Stimulated activated CD4-positive, alpha-beta T cell treated with anti-CD3 and anti-CD28 coated beads, TNF-alpha, amount 100 ng/mL, for 48 hours (primary cell): ENCODE measurements at regions not wholly inside any gene's neighbourhood (a gene's known extent, or its start where the extent isn't known, plus 50 kb on each side); places are given as distances from the start of the nearest gene placed in this dataset.

Experiments used
- DNase-seq, 3 donors: peaks; one replicate each; pipeline ENCODE4 v3.0.0-alpha.2; 2020; ENCODE audit warnings: low read depth in 3 of 3

- DNase-seq, result no peak
Measured at GRCh38 chr2:34110392-34110791, 511.3 kb upstream of the FAM98A start.

DNA sequence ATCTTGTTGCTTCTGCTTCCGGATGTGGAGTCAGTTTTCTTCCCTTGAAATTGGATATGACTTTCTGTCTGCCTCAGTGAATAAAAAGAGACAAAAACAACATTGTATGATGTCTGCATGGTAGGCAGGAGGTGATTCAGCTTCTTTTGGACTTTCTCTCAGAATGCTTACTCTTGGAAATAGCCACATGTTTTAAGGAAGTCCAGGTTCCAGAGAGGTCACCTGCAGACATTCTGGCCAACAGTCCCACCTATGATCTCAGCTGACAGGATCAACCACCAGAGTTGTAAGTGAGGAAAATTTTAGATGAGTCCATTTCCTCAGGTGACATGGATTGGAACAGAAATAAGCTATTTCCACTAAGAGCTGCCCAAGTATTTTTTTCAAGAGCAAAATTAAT, 508.7 kb upstream of the FAM98A start:
- no peak for DNase-seq

DNA sequence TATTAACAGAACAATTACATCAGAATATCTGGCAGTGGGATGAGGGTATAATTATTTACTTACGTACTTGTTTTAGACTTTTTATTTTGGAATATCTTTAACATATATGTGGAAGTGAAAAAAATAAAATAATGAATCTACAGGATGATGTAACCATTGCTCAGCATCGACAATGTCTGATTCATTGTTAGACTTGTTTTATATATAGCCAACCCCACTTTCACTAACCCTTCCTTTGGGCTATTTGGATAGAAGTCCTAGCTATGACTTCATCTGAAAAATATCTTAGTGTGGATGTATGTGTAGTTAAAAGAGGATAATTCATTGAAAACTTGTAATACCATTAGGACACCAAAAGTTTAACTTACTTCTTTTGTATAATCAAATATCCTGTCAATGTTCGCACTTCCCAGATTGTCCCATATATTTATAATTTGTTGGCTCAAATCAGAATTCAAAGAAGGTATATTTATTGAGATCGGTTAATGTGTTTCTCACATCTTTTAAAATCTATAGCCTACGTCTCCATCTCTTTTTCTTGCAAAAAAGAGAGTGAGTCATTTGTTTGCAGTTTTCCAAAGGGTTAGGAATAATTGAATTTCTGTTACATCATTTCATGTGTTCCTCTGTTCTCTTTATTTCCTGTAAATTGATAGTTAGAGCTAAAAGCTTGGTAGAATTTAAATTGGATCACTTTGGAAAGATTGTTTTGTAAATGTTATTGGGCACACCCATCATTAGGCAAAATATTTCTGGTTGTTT, 506.1 kb upstream of the FAM98A start:
- no peak for DNase-seq

DNA sequence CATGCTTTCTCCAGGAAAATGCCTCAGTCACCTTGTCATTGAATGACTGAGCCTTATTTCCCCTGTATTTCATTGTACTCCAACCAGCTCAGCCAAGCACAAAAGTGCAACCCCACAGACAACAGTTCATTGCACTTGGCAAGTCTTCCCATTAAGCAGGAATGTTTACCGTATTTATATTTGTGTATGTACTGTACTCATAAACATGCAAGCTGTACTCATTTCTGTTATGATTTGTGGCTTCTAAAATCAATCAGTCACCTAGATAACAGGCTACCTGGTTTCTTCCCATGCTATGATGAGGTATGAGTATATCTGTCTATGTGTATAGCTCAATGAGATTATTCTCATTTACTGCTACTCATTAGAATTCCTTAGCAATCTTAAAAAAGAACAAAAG, 505.5 kb upstream of the FAM98A start:
- no peak for DNase-seq

DNA sequence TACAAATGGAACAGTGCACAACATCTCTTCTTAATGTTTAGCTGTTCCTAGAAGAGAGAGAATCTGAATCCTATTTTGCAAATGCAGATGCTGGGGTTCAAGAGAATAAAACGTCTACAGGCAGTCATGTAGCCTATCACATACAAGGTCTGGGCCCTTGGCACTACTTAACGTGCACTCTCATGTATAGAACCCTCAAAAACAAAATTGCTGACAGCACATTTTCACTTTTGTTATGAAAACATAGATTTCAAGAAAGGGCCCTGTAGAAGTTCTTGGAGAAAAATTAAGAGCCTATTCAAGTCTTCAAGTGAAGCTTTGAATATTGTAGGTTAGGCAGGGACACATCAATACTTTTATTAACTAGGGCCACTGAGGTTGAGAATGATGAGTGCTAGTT, 504.3 kb upstream of the FAM98A start:
- DNase-seq, result no peak

DNA sequence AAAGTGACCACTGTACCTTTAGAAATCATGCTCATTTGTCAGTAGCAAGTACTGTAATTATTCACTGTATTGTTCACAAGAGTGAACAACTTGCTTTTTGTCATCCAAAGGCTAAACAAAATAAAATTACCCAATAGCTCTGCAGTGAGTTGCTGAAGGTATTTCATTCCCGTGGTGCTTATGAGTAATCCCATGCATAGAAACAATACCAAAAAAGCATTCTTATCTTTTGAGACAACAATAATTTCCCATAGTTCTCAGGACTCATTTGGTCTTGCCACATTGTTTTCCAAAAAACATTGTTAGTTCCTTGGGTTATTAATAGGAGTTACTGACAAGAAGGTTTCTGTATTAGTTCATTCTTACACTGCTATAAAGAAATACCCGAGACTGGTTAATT, 503.2 kb upstream of the FAM98A start:
- no peak for DNase-seq

DNA sequence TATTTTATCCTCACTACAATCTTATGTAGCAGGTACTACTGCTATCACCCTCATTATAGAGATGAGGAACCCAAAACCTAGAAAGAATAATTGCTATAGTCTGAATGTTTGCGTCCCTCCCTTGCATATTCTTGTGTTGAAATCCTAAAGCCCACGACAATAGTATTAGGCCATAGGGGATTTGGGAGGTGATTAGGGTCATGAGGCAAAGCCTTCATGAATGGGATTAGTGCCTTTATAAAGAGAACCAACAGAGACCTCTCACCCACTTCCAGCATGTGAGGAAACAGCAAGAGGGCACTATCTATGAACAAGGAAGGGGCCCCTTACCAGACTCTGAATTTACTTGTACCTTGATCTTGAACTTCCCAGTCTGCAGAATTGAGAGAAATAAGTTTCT, 500.3 kb upstream of the FAM98A start:
- DNase-seq, result no peak

DNA sequence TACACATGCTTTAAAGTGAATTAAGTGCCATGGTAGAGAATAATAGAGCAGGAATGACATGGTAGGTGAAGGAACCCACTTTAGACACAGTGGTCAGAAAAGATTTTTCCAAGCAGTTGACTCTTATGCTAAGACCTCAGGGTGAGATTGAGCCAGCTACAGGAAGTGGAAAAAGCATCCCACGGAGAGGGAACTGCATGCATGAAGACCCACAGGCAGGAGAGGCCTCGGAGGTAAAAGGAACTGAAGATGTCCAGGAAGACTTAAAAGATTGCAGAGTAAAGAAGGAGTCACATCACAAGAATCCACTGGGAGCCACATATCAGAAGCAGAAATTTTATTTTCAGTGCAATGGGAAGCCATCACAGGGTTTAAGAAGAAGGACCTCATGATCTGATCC, 499.2 kb upstream of the FAM98A start:
- no peak for DNase-seq

- DNase-seq, result peak; percentile 0 to 32 (median 30)
Measured at GRCh38 chr2:34096562-34097171, 497.6 kb upstream of the FAM98A start.

DNA sequence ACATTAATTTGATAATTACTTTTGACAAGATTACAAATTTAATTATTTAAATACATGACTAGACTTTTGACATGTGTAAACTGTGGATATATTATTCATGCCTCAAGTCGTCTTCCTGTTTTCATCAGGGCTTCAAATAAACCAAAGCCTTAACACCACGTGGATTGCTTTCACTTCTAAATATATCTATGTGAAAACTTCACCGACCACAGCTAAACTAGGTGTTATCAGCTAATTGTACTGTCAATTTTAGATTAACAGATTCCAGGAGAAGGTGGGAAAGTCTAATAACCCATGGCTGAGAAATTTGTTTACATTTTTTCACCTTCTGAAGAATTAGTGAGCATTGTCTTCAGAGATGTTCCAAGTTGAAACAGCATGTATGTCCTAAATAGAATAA, 494.7 kb upstream of the FAM98A start:
- no peak for DNase-seq

DNA sequence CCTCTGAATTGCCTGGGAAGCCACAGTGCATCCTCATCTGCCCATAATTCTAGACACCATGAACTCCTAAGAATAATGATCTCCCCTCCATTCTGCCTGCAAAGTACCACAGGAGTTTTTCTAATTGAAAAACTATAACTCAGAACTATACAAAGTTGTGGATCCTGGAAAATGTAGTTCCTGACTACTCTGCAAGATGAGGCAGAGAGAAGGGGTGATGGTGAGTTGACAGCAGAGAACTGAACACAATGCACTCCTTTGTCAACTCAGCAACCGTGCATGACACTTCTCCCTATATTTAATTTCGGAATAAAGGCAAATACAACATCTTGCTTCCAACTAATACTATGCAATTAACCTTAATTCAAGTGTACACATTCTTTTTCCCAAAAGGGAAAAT, 471.1 kb upstream of the FAM98A start:
- no peak for DNase-seq

DNA sequence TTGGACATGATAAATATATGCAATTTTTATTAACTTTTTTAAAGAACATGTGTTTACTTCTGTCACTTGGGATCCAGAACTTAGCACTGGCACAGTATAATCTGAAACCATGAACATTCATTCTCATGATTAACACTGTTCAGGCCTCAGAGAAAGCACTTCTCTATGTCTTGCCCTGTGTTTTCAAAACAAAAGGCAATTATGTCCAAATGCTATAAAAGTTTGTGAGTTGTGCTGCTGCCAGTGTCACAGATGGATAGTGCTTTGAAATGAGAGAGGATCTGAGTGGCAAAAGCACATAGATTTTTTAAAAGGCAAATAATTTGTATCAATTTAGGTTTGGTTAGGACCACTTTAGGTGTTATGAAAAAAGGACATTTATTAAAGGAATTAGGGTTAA, 470.5 kb upstream of the FAM98A start:
- no peak for DNase-seq

DNA sequence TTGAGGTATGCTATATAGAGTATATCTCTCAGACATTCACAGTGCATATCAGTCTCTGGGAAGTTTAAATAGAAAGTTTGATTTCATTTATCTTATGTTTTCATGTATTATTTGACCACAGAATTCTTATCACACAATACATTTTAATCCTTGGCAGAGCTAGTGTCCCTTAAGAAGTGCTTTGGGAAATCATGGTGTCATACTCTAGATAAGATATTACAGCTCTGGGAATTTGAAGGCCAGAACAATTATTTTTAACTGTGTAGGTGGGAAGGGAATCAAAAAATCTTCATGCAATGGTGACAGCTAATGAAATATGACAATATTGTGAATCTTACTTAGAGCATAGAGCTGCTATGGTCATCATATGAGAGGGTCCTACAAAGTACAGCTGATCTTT, 451.3 kb upstream of the FAM98A start:
- DNase-seq, result no peak

DNA sequence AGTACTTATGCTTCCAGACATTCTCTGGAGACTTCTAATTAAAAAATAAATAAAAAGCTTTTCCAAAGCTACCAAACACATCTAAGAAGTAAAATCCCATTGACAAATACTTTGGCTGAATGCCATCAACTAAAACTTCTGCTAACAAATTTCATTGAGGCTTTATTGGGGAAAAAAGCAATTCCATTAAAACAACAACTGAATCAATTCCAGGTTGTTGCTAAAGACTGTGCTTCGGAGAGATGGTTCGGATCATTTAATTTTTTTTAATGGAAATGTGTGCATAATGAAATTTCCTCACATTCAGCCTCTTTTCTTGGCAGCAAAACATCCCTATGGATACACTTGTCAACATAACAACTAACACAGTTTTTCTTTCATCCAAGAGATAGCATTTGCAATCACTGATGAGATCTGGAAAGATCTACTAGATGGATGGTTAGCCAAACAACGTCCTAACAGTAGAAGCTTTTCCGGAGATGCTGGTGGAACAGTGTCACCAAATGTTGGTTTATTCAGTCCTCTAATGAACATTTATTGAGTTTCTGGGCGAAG, 446.1 kb upstream of the FAM98A start:
- no peak for DNase-seq

DNA sequence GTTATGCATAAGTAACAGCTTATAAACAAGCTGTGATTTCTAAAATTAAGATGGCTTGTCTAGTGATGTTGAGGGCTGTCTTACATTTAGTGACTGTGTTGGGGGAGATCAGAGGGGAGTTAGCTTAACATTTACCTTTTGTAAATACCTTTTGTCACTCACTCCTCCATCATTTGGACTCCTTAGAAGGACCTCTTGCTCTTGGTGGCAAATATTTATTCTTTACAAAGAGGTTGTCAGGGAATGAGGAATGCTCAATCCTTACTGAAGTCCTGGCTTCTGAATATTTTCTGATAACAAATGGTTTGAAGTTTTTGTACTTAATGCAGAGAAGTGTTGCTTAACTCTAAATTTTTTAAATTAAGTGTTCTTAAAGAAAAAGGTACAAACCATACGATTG, 438.8 kb upstream of the FAM98A start:
- no peak for DNase-seq

DNA sequence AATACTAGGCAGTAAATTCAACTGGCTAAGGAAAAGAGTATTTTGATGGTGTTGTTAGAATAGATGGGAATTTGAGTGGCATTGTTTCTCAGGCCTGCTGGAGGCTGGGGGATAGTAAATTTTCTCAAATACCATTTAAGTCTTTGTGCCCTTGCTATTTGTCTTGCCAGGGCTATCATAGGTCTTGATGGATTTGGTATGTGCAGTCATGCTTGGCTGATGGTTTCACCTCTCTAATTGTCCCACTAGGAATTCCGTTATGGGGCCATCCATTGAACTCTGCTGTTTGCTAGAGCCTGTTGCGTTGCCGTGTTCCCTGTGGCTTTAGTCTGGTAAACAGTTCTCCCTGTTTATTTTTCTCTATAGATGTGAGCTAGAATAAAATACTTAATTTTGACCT, 438.1 kb upstream of the FAM98A start:
- no peak for DNase-seq

GRCh38 chr2:34031097-34031496, 432.0 kb upstream of the FAM98A start:
- DNase-seq, result no peak

DNA sequence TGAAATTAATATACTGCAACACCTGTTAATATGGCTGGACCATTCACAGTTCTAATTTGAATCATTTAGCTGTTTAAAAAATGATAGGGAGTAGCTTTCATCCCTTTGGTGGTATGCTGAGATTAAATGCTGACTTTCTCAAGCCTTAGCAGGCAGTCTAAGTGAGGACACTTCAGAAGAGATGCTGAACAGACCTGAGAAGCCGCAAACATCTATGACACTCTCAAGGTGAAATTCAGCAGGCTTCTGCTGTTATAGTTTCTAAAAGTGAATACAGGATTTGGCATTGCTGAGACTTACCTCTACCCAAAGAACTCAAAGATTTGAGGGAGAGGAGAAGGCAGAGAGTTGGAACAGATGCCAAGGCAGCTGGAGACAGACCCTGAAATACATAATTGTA, 431.2 kb upstream of the FAM98A start:
- DNase-seq, result no peak

DNA sequence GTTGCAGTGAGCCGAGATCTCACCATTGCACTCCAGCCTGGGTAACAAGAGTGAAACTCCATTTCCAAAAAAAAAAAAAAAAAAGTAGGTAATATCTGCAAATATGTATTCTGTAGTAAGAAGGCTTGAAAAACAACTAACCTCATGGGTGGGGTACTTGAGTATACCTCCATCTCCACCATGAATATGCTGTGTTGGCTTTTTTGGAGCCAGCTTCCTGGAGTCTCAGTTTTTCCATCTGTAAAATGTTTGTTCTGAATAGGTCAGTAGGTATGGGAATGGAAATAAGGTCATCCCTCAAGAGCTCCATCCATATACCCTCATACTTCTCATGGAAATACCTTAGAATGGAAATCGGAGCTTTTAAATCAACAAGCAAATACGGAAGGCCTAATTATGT, 430.0 kb upstream of the FAM98A start:
- DNase-seq, result no peak

GRCh38 chr2:34025196-34025595, 426.1 kb upstream of the FAM98A start:
- DNase-seq, result no peak

- peak in 1 of 3 donors; percentile 8 for DNase-seq
Measured at GRCh38 chr2:34012715-34013302, 413.7 kb upstream of the FAM98A start.

GRCh38 chr2:34011684-34012083, 412.6 kb upstream of the FAM98A start:
- no peak for DNase-seq

DNA sequence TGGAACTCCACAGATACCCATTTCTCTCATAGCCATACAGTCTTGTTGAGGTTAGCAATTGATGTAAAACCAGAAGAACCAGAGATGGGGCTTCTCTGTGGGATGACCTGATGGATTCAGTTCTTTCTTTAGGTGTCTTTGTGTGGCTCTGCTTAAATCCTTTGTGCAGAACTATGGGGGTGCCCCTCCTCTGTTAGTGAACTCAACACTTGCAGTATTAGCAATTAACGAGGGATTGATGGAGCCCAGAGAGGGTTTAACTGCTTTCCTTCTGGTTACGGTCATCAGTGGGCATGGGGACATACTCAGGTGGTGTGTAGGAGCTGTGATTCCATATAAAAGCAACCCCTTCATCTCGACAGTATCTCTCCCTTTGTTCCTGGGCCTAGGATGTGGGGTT, 406.8 kb upstream of the FAM98A start:
- no peak for DNase-seq
